Body of pancreas (tissue), 4 donors: ENCODE measurements at regions not wholly inside any gene's neighbourhood (a gene's known extent, or its start where the extent isn't known, plus 50 kb on each side); places are given as distances from the start of the nearest gene placed in this dataset.

Experiments
- POLR2A ChIP-seq, 3 donors: fragments of 450-650 bp; IDR thresholded peaks; one replicate each; pipeline ENCODE4 v1.6.1; 2016; ENCODE audit warnings: antibody characterized with exemption in 3 of 3, mild to moderate bottlenecking in 2 of 3
- TF ChIP-seq, protein P1 (sequence below), 7 experiments: fragments of 450-650 bp in 4 of 7; fragments of 200-600 bp in 3 of 7; sonication (generic) in 3 of 7; IDR thresholded peaks; one replicate each; pipeline ENCODE4 v1.5.1; 2016 to 2019; ENCODE audit warnings: antibody characterized with exemption in 7 of 7

DNA sequence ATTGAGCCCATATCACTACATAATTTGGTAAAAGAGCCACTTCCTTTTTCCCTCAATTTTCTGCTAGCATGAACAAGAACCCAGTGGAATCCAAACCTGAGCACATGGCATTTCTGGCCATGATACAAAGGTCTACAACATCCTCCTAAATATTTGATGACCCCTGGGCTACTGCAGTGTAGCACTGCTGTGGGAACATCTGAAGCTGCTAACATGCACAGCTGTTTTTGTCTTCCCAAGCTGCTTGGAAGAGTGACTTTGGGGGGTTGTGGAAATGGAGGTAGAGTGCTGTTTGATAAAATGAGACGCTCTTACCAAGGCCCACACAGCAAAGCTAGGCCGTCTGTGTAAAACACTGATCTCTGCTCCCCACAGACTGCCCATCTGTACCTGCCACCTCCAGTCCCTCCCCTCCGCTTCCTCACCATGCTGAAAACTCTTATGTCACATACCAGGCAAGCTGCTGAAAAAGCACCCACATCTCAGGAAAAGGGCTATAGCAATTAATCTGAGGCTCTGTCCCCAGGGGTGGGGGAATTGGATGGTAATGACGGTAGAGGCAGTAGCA, 197.2 kb upstream of the HNRNPA3 start:
- TF ChIP-seq POLR2A (IDR thresholded peaks at IDR 0.05), result no peak
- TF ChIP-seq, protein P1, sequence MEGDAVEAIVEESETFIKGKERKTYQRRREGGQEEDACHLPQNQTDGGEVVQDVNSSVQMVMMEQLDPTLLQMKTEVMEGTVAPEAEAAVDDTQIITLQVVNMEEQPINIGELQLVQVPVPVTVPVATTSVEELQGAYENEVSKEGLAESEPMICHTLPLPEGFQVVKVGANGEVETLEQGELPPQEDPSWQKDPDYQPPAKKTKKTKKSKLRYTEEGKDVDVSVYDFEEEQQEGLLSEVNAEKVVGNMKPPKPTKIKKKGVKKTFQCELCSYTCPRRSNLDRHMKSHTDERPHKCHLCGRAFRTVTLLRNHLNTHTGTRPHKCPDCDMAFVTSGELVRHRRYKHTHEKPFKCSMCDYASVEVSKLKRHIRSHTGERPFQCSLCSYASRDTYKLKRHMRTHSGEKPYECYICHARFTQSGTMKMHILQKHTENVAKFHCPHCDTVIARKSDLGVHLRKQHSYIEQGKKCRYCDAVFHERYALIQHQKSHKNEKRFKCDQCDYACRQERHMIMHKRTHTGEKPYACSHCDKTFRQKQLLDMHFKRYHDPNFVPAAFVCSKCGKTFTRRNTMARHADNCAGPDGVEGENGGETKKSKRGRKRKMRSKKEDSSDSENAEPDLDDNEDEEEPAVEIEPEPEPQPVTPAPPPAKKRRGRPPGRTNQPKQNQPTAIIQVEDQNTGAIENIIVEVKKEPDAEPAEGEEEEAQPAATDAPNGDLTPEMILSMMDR (IDR thresholded peaks at IDR 0.05), result no peak
